Psoas muscle (tissue), 7 donors: ENCODE measurements at regions not wholly inside any gene's neighbourhood (a gene's known extent, or its start where the extent isn't known, plus 50 kb on each side); places are given as distances from the start of the nearest gene placed in this dataset.

Experiments
- ATAC-seq, 4 donors: fragments of 200-7000 bp; cut with Tn5 transposase; one replicate each; pipeline ENCODE4 v1.9.1; 2020; ENCODE audit warnings: moderate library complexity in 3 of 4, mild to moderate bottlenecking in 2 of 4
- DNase-seq, 2 donors: peaks; one replicate each; pipeline ENCODE4 v3.0.0-alpha.2; 2020
- H3K27ac ChIP-seq: fragments of 200-600 bp; one replicate; pipeline ENCODE4 v1.8.0; 2022
- H3K27me3 ChIP-seq, 3 donors: fragments of 200-600 bp in 1 of 3; one replicate each; pipeline versions ENCODE4 v1.6.1 to v1.8.0; 2013 to 2022; ENCODE audit warnings: low read length in 2 of 3, mild to moderate bottlenecking in 2 of 3, moderate library complexity in 1 of 3; ENCODE audit not compliant: insufficient read depth in 3 of 3
- H3K36me3 ChIP-seq, 2 donors: fragments of 200-600 bp in 1 of 2; one replicate each; pipeline versions ENCODE4 v1.6.1 to v1.8.0; 2013 to 2022; ENCODE audit warnings: low read depth in 1 of 2, mild to moderate bottlenecking in 1 of 2, moderate library complexity in 1 of 2; ENCODE audit not compliant: insufficient read depth in 1 of 2
- H3K4me1 ChIP-seq: fragments of 200-600 bp; one replicate; pipeline ENCODE4 v1.8.0; 2022
- H3K4me3 ChIP-seq: fragments of 200-600 bp; one replicate; pipeline ENCODE4 v1.8.0; 2022; ENCODE audit warnings: mild to moderate bottlenecking
- H3K9me3 ChIP-seq: fragments of 200-600 bp; one replicate; pipeline ENCODE4 v1.8.0; 2022
- CTCF ChIP-seq: fragments of 200-600 bp; IDR thresholded peaks from one replicate; pipeline ENCODE4 v1.8.0; 2022; ENCODE audit warnings: antibody characterized with exemption
- WGBS, 3 donors: extraction: QIAGEN DNeasy Blood & Tissue Kit; methylation state at CpG; one replicate each; pipeline versions ENCODE4 v1.1.6 to v1.1.7; 2013; 5-methylcytosine and 5-hydroxymethylcytosine counted together
- intact Hi-C, 2 donors: fragments of 100-400 bp; cut with DNase I; formaldehyde crosslinking; loops; one replicate each; pipeline versions ENCODE4 v1.11.0 to v1.14.2; 2022
- donor health status: healthy with polysubstance abuse.
- donor health status: DM: no; HTN: no; CAD: no; lungs with moderate emphysema.
- donor health status: Bipolar disorder and iron deficiency.
- donor health status: healthy.
- donor health status: DM: yes; HTN: yes; CAD: no.
- donor health status: DM: no; HTN: no; CAD: no.
- donor health status: DM: yes; HTN: yes; CAD: no.

GRCh38 chr12:67515679-67516340, 132.7 kb upstream of the DYRK2 start:
- ATAC-seq = peak; percentile 56 to 87 (median 74)
- H3K27ac ChIP-seq = peak overlapping the region; percentile 84
- intact Hi-C loops = loop anchor here in 1 of 2 donors (5.0 to 10.0 kb wide), 2 partner anchors 131 to 429 kb away; partner anchors contain the start of gene DYRK2
- peaks cover 34% of the 10 kb centered on the region for H3K4me1 ChIP-seq
- TF ChIP-seq CTCF = no peak
- 24 to 41% (median 25%) methylated on average over 10 of the region's 10 CpGs for WGBS, 3 donors
- H3K36me3 ChIP-seq = no peaks in the 10 kb centered on the region
- no peaks in the 10 kb centered on the region for H3K27me3 ChIP-seq
- H3K9me3 ChIP-seq = no peaks in the 10 kb centered on the region
- no peak for DNase-seq
- H3K4me3 ChIP-seq = peak overlapping the region; percentile 43

- DNase-seq (peak in 1 of 2 donors; percentile 51), ATAC-seq (peak in 1 of 4 donors; percentile 16)
- H3K27me3 ChIP-seq = no peaks in the 10 kb centered on the region
- no peak for TF ChIP-seq CTCF
- H3K4me1 ChIP-seq = peaks cover 34% of the 10 kb centered on the region
- no peak overlapping the region for H3K4me3 ChIP-seq
- intact Hi-C loops = loop anchor here in 1 of 2 donors (5.0 to 10.0 kb wide), 2 partner anchors 130 to 427 kb away; partner anchors contain the start of gene DYRK2
- H3K27ac ChIP-seq = peak overlapping the region; percentile 84
- no peaks in the 10 kb centered on the region for H3K36me3 ChIP-seq
- no peaks in the 10 kb centered on the region for H3K9me3 ChIP-seq
- WGBS, 3 donors = 50 to 70% (median 51%) methylated on average over 16 of the region's 16 CpGs
Measured at GRCh38 chr12:67517181-67517887, 131.2 kb upstream of the DYRK2 start.

- H3K27ac ChIP-seq = no peak overlapping the region
- intact Hi-C loops = loop anchor here in 1 of 2 donors (5.0 to 10.0 kb wide), 2 partner anchors 128 to 425 kb away; partner anchors contain the start of gene DYRK2
- H3K4me1 ChIP-seq = peaks cover 21% of the 10 kb centered on the region
- DNase-seq (no peak), ATAC-seq (no peak)
- no peak for TF ChIP-seq CTCF
- no peaks in the 10 kb centered on the region for H3K27me3 ChIP-seq
- no peak overlapping the region for H3K4me3 ChIP-seq
- 76 to 88% (median 83%) methylated on average over 7 of the region's 7 CpGs for WGBS, 3 donors
- no peaks in the 10 kb centered on the region for H3K36me3 ChIP-seq
- H3K9me3 ChIP-seq = no peaks in the 10 kb centered on the region
Measured at GRCh38 chr12:67519484-67520433, 128.8 kb upstream of the DYRK2 start.

- no peak for TF ChIP-seq CTCF
- DNase-seq (no peak), ATAC-seq (no peak)
- no peaks in the 10 kb centered on the region for H3K9me3 ChIP-seq
- intact Hi-C loops = no loop called here
- H3K36me3 ChIP-seq = no peaks in the 10 kb centered on the region
- WGBS, 3 donors = 83 to 90% (median 89%) methylated on average over 3 of the region's 3 CpGs
- no peak overlapping the region for H3K4me3 ChIP-seq
- no peak overlapping the region for H3K27ac ChIP-seq
- H3K27me3 ChIP-seq = no peaks in the 10 kb centered on the region
- H3K4me1 ChIP-seq = peaks cover 13% of the 10 kb centered on the region
Measured at GRCh38 chr12:67520606-67521005, 127.9 kb upstream of the DYRK2 start.
